Loucy (cell line): ENCODE measurements at regions not wholly inside any gene's neighbourhood (a gene's known extent, or its start where the extent isn't known, plus 50 kb on each side); places are given as distances from the start of the nearest gene placed in this dataset.

Experiments used
- H2AFZ ChIP-seq: fragments of 200-600 bp; sonication (generic); 2 replicates; pipeline ENCODE4 v1.6.0; 2016; ENCODE audit warnings: antibody characterized with exemption, mild to moderate bottlenecking, low read length, moderate library complexity
- H3F3A ChIP-seq: fragments of 200-600 bp; 2 replicates; pipeline ENCODE4 v1.6.0; 2016; ENCODE audit warnings: antibody characterized with exemption, low read depth, mild to moderate bottlenecking
- H3K27me3 ChIP-seq: fragments of 200-600 bp; sonication (generic); 2 replicates; pipeline ENCODE4 v1.6.1; 2014; ENCODE audit warnings: low read length, mild to moderate bottlenecking; ENCODE audit not compliant: insufficient read depth, poor library complexity, severe bottlenecking
- H3K36me3 ChIP-seq: fragments of 200-600 bp; sonication (generic); 2 replicates; pipeline ENCODE4 v1.6.1; 2016; ENCODE audit warnings: low read length; ENCODE audit not compliant: insufficient read depth
- H3K4me1 ChIP-seq: fragments of 200-600 bp; sonication (generic); 2 replicates; pipeline ENCODE4 v1.5.1; 2014; ENCODE audit warnings: low read length, mild to moderate bottlenecking; ENCODE audit not compliant: insufficient read depth, poor library complexity, severe bottlenecking
- H3K4me2 ChIP-seq: fragments of 200-600 bp; sonication (generic); 2 replicates; pipeline ENCODE4 v1.6.0; 2014; ENCODE audit warnings: antibody characterized with exemption, low read length, low read depth, mild to moderate bottlenecking; ENCODE audit not compliant: poor library complexity, severe bottlenecking
- H3K4me3 ChIP-seq: fragments of 200-600 bp; sonication (generic); 2 replicates; pipeline ENCODE4 v1.5.1; 2014; ENCODE audit warnings: low read length, mild to moderate bottlenecking, mixed read lengths; ENCODE audit not compliant: poor library complexity, severe bottlenecking
- H3K79me2 ChIP-seq: fragments of 200-600 bp; sonication (generic); 2 replicates; pipeline ENCODE4 v1.6.1; 2014; ENCODE audit warnings: low read length; ENCODE audit not compliant: insufficient read depth
- H3K9ac ChIP-seq: fragments of 200-600 bp; sonication (generic); 2 replicates; pipeline ENCODE4 v1.6.0; 2014; ENCODE audit warnings: mild to moderate bottlenecking, low read depth, low read length, moderate library complexity; ENCODE audit not compliant: poor library complexity, severe bottlenecking
- H3K9me2 ChIP-seq: fragments of 200-600 bp; sonication (generic); replicated peaks from 2 replicates; pipeline ENCODE4 v1.6.1; 2016; ENCODE audit warnings: low read depth, low read length, mixed read lengths
- H3K9me3 ChIP-seq: fragments of 200-600 bp; sonication (generic); 2 replicates; pipeline ENCODE4 v1.6.1; 2014; ENCODE audit warnings: mild to moderate bottlenecking, antibody characterized with exemption, low read length, low read depth; ENCODE audit not compliant: insufficient read depth
- H4K20me1 ChIP-seq: fragments of 200-600 bp; sonication (generic); 2 replicates; pipeline ENCODE4 v1.6.0; 2014; ENCODE audit warnings: antibody characterized with exemption, low read length, mild to moderate bottlenecking; ENCODE audit not compliant: insufficient read depth, poor library complexity, severe bottlenecking
- EZH2phosphoT487 ChIP-seq: fragments of 200-600 bp; IDR thresholded peaks from 2 replicates; pipeline ENCODE4 v1.6.1; 2018; ENCODE audit warnings: antibody characterized with exemption, mild to moderate bottlenecking, moderate library complexity, borderline replicate concordance
- TF ChIP-seq, protein P1 (sequence below): fragments of 200-600 bp; sonication (generic); conservative IDR thresholded peaks from 2 replicates; pipeline ENCODE4 v1.5.1; 2014; ENCODE audit warnings: mild to moderate bottlenecking, antibody characterized with exemption, low read length

DNA sequence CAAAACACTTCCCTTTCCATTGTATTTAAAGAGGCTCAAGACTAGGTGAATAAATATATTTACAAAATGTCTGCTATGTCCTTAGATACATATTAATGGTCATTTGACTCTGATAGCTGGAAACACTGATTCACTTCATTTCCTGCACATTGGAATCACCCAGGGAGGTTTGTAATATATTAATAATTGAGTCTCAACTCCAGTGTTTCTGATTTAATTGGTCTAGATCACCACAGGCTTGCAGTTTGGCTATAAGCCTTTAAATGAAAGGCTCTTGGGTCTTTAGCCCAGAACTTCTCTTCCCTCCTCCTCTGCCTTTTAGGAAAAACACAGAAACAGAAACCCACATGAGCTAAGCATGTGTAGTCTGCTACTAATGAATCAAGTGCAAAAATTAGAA lies 378.0 kb downstream of the TBC1D4 start:
- Histone ChIP-seq H3F3A (no peaks in the 10 kb centered on the region), H2AFZ (no peak overlapping the region), H3K4me3 (no peak overlapping the region), H3K27me3 (no peaks in the 10 kb centered on the region), H3K79me2 (no peaks in the 10 kb centered on the region), H3K9me3 (no peaks in the 10 kb centered on the region), H4K20me1 (no peaks in the 10 kb centered on the region), H3K9ac (no peak overlapping the region), H3K4me2 (no peak overlapping the region), H3K36me3 (no peaks in the 10 kb centered on the region), H3K9me2 (no peaks in the 10 kb centered on the region), H3K4me1 (no peaks in the 10 kb centered on the region)
- TF ChIP-seq EZH2phosphoT487, result no peak
- TF ChIP-seq, protein P1, sequence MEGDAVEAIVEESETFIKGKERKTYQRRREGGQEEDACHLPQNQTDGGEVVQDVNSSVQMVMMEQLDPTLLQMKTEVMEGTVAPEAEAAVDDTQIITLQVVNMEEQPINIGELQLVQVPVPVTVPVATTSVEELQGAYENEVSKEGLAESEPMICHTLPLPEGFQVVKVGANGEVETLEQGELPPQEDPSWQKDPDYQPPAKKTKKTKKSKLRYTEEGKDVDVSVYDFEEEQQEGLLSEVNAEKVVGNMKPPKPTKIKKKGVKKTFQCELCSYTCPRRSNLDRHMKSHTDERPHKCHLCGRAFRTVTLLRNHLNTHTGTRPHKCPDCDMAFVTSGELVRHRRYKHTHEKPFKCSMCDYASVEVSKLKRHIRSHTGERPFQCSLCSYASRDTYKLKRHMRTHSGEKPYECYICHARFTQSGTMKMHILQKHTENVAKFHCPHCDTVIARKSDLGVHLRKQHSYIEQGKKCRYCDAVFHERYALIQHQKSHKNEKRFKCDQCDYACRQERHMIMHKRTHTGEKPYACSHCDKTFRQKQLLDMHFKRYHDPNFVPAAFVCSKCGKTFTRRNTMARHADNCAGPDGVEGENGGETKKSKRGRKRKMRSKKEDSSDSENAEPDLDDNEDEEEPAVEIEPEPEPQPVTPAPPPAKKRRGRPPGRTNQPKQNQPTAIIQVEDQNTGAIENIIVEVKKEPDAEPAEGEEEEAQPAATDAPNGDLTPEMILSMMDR, result no peak

DNA sequence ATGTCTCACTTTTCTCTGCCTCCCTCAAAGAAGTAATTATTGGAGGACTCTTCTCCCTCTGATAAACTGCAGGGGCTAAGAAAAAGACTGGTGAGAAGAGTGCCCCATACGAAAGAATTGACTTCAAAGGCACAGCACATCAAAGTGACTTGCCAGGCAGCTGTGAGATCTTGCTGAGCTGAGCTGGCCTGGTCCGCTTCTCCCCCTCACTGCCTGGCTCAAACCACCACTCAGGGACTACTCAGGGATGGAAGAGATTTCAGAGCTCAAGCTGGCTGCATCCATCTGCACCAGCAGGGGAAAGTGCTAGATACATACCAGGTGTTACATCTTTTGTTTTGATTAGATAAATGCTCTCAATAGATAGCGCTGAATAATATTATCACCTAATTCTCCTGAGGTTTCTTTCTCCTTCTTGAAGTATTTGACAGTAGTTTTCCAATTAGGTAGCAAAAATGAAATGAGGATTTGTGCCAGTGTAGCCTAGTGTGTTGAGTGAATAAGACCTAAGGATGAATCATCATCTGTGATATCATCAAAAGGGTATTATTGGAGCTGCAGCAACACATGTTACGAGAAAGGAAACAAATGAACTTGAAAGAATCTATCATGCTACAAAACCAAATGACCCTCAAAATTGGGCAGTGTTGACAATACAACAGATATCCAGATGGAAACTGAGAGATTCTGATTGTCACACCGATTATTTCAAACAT lies 379.8 kb downstream of the TBC1D4 start:
- Histone ChIP-seq H3F3A (no peaks in the 10 kb centered on the region), H3K4me3 (no peak overlapping the region), H3K9ac (no peak overlapping the region), H3K27me3 (no peaks in the 10 kb centered on the region), H3K36me3 (no peaks in the 10 kb centered on the region), H3K4me2 (no peak overlapping the region), H3K9me2 (no peaks in the 10 kb centered on the region), H2AFZ (no peak overlapping the region), H3K79me2 (no peaks in the 10 kb centered on the region), H3K9me3 (no peaks in the 10 kb centered on the region), H4K20me1 (no peaks in the 10 kb centered on the region), H3K4me1 (no peaks in the 10 kb centered on the region)
- TF ChIP-seq, protein P1, result no peak
- TF ChIP-seq EZH2phosphoT487, result no peak

DNA sequence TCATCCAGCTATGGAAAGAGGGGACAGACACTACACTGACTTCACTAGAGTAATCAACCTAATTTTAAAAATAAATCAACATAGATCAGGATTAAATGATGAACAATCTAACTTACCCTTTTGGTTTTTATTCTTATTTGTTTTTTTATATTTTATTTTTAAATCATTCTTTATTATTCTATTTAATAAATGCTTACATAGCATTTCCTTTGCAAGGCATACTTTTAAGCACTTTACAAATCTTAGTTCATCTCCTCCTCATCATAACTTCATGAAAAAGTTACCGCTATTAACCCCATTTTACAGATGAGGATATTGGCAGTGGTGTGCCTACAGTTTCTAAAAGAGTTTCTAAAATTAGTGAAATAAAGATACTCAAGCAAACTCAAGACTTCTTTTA lies 380.6 kb downstream of the TBC1D4 start:
- Histone ChIP-seq H3K4me2 (no peak overlapping the region), H3K9me2 (no peaks in the 10 kb centered on the region), H3K27me3 (no peaks in the 10 kb centered on the region), H2AFZ (no peak overlapping the region), H3K9ac (no peak overlapping the region), H3K4me1 (no peaks in the 10 kb centered on the region), H3K79me2 (no peaks in the 10 kb centered on the region), H4K20me1 (no peaks in the 10 kb centered on the region), H3F3A (no peaks in the 10 kb centered on the region), H3K4me3 (no peak overlapping the region), H3K9me3 (no peaks in the 10 kb centered on the region), H3K36me3 (no peaks in the 10 kb centered on the region)
- TF ChIP-seq, protein P1, result no peak
- no peak for TF ChIP-seq EZH2phosphoT487
